GM12874 (cell line): ENCODE measurements at regions not wholly inside any gene's neighbourhood (a gene's known extent, or its start where the extent isn't known, plus 50 kb on each side); places are given as distances from the start of the nearest gene placed in this dataset.

Experiments
- CTCF ChIP-seq: IDR thresholded peaks from 2 replicates; pipeline ENCODE4 v1.5.1; 2011; ENCODE audit warnings: low read depth, mild to moderate bottlenecking, control low read depth, low read length, moderate library complexity; ENCODE audit not compliant: insufficient read depth

- no peak for TF ChIP-seq CTCF
These were observed 196.9 kb upstream of the PWP1 start for GRCh38 chr12:107488666-107489065.

GRCh38 chr12:107490010-107490409, 195.6 kb upstream of the PWP1 start:
- TF ChIP-seq CTCF, result no peak

GRCh38 chr12:107491856-107492255, 193.7 kb upstream of the PWP1 start:
- no peak for TF ChIP-seq CTCF

- no peak for TF ChIP-seq CTCF
These were observed 193.0 kb upstream of the PWP1 start for GRCh38 chr12:107492393-107493134.

- TF ChIP-seq CTCF, result no peak
These were observed 192.5 kb upstream of the PWP1 start for GRCh38 chr12:107493135-107493494.

- TF ChIP-seq CTCF, result no peak
These were observed 191.9 kb upstream of the PWP1 start for GRCh38 chr12:107493666-107494065.

GRCh38 chr12:107494331-107494730, 191.3 kb upstream of the PWP1 start:
- no peak for TF ChIP-seq CTCF
